Astrocyte of the hippocampus (primary cell): ENCODE measurements at regions not wholly inside any gene's neighbourhood (a gene's known extent, or its start where the extent isn't known, plus 50 kb on each side); places are given as distances from the start of the nearest gene placed in this dataset.
"Not testable (repeated sequence)": the region's sequence is repeated elsewhere in the genome, so short reads cannot be mapped to it uniquely, and the experiment has no call there.

Experiments
- DNase-seq: peaks from one replicate; pipeline ENCODE4 v3.0.0; 2011; ENCODE audit warnings: low read depth, low spot score

DNA sequence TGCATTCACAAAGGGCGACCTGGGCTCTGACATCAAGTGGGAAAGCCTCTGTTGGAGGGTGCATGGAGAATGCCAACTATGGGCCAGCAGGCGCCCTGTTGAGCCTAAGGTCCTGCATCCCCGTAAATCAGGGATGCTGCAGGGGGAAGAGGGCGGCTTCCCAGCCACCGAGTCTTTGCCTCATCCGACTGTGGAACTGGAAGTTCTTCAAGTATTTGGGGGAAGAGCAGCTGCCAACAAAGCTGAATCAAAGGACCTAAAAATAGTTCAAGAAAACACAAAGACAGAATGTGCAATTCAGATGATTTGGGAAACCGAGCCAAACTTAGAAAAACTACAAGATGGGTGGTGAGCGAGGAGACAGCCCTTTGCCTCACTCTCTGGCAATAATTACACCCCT lies 281.1 kb upstream of the MGAT5 start:
- DNase-seq = peak; percentile 54

DNA sequence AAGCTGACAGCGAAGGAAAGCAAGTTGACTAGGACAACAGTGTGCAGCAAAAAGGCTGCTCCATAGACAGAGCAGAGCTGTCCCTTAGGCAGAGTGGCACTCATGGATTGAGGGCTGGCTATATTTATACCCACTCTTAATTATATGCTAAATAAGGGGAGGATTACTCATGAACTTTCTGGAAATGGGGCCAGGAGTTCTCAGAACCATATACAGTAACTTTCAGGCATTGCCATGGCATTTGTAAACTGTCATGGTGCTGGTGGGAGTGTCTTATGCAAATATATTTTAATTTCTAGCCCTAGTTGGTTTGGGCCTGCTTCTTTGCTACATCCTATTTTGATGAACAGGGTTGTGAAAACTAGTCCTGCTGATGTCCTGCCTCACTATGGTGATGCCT lies 279.5 kb upstream of the MGAT5 start:
- no peak for DNase-seq

DNA sequence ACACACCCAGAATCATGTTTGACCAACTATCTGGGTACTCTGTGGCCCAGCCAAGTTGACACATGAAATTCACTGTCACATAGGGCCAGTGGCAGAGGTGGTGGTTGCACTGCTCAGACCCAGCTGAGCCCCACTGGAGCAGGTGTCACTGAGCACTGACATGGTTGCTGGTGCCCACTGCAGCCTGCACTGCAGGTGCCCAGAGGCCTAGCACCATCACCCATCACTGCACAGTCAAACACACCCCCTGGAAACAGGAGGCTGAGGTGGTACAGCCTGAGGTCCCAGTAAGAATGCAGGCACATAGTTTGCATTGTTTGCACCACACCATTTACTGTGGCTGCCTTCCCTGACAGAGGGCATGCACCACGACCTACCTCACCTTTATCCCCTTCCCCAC lies 278.7 kb upstream of the MGAT5 start:
- no peak for DNase-seq

DNA sequence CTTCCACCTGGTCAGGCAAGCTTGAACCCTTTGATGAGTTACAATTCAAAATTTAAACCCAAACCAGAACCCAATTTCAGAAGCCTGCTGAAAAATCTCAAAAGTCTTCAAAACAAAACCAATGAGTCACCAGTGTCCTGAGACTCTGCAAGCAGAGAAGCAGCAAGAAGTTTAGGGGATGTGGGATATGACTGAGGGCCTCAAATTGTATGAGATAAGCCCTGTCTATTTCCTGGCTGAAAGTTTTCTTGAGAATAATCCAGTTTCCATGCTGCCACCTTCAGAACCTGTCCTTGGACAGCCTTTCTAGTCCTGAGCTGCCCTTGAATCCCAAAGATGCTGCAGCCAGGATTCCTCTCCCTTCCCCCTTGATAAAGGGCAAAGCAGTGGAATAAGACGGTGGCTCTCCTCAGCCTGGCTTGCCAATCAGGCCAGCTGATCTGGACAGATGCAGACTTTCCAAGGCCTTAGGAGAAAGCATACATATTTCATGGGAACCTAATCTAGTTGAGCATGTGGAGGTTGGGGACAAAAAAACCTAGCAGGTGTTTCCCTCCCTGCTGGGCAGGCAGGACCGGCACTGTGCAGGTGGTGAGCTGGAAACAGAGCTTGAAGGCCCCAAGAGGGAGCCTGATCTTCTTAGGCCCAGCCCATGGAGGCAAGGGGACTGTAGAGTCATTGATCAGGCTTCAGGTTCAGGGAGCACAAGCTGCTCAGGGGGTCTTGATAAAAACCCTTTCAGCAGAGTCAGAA lies 278.0 kb upstream of the MGAT5 start:
- no peak for DNase-seq

DNA sequence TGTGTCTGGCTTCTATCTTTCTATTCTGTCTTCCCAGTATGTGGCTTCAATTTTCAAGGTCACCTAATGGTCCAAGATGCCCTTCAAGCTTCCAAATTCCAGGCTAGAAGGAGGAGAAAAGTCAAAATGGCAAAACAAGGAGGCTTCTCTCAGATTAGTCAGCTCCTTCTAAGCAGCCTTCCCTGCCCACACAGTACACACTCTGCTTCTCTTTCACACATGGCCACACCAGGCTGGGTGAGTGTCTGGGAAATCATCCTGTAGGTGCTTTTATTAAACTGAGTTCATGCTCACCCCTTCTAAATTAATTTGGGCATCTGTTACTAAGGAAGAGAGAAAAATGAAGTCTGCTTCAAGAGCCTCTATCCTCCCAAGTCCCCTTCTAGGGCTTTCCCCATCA lies 277.2 kb upstream of the MGAT5 start:
- DNase-seq = no peak

DNA sequence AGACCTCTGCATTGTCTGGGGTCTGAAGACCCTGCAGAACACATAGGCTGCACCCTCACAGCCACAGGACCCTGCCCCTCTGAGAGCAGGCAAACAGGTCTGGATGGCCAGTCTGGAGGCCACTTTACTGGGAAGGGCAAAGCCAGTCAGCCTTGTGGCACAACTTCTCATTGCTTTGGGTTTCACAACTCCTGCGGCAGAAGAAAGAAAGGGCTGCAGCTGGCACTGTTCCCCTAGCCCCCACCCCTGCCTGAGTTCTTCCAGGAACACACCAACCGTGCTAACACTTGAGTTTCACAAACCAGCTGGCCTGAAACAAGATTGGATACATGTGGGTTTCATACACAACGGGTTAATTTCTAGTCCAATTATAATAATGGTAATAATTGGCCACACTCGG lies 276.5 kb upstream of the MGAT5 start:
- no peak for DNase-seq

DNA sequence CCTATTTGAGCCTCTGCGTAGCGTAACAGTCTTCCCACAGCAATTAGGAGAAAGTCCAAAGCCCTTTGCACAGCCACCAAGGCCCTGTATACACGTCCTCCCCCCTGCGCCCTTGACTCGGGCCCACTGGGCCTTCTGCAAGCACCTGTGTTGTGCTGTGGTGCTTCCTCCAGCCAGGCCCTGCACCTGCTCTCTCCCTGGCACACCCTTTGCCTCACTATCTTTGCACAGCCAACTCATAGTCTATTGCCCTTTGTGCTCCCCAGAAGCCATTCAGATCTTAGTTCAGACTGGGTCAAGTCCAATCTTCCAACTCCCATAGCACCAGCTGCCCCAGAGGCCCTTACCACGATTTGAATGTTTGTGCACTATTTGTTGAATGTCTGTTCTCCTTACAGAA lies 271.6 kb upstream of the MGAT5 start:
- no peak for DNase-seq

DNA sequence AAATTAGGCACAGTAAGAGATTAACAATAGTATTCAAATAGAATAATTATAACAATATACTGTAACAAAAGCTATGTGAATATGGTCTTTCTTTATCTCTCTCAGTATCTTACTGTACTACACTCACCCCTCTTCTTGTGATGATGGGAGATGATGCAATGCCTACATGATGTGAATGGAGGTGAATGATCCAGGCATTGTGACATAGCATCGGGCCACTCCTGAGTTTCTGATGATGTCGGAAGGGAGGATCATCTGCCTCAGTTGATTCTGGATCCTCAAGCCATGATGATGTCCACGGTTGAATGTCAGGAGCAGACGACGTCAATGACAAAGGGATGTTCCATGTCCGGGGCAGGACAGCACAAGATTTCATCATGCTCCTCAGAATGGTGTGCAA lies 268.3 kb upstream of the MGAT5 start:
- DNase-seq = no peak

DNA sequence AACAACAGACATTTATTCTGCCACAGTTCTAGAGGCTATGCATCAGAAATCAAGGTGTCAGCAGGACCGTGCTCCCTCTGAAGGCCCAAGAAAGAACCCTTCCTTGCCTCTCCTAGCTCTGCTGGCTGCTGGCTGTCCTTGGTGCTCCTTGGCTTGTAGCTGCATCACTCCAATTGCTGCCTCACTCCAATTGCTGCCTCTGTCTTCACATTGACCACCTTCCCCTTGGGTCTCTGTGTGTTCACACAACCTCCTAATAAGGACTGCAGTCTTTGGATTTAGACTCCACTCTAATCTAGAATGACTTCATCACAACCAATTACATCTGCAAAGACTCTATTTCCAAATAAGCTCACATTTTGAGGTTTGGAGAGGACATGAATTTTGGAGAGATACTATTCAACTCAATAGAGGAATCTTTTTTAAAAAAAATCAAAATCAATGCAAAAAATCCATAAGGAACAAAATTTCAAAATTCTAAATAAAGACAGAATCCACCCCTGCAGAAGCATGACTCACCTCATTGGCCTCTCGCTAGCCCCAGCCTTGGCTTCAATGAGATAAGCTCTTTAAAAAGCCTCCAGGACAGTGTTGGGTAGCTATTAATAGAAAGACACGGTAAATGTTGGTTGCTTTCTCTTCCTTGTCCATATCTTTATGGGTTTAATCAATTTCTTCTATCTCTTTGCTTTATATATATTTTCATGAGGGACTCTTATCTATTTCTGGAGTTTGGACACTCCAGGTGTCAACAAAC lies 267.6 kb upstream of the MGAT5 start:
- DNase-seq = peak; percentile 41

DNA sequence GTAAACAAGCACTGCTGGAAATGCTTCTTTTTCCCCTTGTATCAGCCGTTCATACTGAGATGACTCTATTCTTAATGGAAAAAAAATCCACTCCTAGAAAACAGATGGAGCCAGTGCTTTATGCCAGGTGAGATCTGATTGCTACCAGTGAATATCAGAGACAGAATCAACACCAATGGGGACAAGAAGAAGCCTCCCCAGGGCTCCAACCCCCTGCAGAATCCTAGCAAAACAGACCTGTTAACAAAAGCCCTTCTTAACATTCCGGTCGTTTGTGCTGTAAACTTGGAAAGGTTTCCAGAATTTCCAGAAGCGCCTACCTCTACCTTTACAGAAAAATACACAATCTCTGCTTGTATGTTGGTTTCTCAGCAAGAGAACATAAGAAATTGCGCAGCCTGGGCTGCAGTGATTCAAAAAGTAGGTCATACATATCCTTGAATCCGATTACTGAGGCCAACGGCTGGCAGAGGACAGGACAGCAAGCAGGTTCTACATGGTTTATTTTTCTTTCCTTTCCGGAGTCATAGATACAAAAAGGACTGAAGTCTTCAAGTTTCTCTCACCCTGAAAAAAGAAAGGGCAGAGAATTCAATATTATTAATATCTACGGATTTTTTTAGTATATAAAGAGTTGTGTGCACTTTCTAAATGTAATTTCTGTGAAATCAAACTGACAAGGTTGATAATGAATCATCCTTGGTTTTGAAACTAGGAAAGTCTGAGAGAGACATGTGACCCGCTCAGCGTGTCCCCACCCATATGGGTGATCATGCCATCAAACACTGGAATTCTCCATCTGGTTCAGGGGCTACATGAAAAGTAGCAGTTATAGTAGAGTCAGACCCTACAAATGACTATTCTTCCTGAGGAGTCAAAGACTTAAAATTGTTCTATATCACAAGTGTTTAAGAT lies 266.7 kb upstream of the MGAT5 start:
- DNase-seq = no peak

DNA sequence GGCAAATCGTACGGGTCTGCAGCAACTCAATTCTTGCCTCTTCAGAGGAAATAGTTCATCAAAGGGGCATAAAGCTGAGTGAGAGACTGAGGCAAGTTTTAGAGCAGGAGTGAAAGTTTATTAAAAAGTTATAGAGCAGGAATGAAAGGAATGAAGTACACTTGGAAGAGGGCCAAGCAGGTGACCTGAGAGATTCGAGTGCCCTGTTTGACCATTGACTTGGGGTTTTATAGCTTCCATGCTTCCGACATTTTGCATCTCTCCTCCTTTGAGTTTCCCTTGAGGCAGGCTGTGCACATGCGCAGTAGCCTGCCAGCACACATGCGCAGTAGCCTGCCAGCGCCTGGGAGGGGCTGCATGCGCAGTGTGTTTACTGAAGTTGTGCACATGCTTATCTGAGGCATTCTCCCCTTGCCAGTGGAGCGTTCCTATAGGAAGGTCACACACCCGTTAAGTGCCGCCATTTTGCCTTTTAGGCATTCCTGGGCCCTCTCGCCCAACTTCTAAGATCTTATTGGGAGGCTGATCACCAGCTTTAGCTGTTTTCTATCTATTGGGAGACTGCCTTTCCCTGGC lies 265.5 kb upstream of the MGAT5 start:
- no peak for DNase-seq

DNA sequence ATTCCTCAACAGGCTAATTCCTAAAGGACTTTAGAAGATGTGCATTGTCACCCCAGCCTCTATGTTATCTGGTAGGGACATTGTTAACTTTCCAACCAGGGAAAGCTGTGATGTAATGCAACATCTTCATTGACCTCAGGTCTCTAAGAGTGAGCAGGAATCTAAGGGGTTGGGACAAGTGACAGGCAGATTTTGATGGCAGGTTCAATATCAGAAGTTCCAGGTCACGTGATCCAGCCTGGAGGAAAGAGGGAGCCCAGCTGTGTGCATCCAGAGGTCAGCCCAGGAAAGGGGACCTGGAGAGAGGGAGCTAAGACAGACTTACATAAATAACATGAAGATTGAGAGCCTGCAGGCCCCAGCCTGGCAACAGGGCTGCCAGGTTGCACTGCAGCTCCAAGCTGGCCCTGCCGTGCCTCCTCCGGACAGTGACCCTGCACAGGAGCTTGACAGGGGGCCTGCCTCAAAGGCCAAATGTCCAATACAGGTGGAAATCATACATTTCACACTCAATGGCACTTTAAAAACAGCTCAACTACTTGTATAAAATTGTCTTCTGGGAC lies 262.2 kb upstream of the MGAT5 start:
- no peak for DNase-seq

DNA sequence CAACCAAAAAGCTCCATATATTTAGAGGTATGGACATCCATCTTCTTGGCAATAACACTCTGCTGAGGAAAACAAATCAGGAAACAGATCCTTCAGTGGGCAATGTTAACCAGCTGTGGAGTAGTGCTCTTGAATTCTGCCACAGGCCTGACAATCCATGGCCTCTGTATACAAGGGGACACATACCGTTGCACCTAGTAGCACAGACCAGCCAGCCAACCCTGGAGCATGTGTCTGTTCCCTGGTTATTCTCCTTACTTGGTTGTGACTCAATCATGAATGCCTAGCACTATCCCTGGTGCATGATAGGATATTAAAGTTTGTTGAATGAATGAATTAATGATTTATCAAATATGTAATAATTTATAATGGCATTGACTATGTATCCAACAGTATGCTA lies 261.4 kb upstream of the MGAT5 start:
- no peak for DNase-seq

DNA sequence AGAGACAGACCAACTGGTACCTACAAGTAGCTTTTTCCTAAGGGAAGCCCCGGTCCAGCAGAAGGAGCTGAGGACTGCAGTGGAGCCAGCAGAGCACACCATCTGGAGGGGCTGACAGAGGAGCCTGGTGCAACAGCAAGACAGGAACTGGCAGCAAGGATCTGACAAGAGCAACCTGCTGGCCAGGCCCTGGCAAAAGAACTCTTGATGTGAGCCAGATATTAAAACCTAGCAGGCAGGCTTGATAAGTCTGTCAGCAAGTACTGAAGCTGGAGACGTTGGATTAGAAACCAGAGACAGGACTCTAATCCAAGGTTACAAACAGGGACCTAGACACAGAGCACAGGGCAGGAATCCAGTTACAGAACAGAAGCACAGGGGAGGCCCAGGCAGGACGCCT lies 260.7 kb upstream of the MGAT5 start:
- DNase-seq = no peak

DNA sequence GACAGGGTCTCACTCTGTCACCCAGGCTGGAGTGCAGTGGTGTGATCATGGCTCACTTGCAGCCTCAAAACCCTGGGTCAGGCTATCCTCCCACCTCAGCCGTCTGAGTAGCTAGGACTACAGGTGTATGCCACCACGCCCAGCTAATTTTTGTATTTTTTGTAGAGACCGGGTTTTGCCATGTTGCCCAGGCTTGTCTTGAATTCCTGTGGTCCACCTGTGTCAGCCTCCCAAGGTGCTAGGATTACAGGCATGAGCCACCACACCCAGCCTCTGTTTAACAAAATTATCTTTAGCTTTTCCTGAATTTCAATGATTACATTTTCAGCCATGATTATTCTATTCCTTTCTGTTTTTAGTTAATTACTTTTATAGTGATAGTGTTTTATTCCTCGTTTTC lies 255.1 kb upstream of the MGAT5 start:
- not testable (repeated sequence) for DNase-seq

DNA sequence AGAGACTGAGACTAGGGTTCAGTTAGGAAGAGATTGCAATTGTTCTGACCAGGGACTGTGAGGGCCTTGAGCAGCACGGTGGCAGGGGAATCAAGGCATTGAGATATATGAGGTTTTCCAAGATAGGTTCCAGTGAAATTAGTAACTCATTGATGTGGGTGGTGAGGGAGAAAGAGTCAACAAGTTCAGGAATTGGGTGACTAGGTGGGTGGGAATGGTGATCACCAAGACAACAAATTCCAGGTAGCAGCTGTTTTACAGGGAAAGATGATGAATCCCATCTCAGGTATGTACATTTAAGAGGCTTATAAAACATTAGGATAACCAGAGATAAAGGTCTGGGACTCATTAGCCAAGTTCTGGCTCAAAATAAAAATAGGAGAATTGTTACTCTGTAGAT lies 251.5 kb upstream of the MGAT5 start:
- no peak for DNase-seq

DNA sequence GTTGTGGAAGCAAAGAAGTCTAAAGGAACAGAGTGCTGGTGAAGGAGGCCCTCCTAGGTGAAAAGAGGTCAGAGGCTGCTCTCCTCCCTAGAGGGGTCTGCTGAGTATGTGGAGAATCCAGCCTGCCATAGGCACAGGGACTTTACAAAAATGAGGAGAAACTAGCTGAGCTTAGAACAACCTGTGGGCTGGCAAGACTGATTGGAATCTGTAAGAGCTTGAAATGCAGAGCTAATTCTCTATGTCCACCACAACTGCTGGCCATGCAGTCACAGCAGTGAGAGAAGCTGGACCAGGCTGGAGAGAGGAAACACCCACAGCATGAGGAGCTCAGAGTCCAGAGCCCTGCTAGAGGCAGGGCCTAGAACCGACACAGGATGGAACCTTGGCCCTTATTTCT lies 251.0 kb upstream of the MGAT5 start:
- no peak for DNase-seq

DNA sequence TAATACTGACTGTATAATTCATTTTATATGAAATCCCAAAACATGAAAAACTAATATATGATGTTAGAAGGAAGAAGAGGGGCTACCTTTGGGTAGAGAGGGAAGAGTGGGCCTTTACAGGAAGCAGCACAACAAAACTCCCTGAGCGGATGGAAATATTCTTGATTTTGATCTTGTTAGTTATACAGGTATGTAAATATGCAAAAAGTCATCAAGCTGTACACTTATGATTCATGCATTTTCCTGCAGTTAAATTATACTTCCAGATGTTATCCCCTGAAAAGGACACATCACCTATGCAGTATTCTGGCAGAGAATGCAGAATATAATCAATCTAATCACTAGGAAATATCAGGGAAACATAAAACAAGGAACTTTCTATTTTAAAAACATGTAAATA lies 249.4 kb upstream of the MGAT5 start:
- DNase-seq = no peak

DNA sequence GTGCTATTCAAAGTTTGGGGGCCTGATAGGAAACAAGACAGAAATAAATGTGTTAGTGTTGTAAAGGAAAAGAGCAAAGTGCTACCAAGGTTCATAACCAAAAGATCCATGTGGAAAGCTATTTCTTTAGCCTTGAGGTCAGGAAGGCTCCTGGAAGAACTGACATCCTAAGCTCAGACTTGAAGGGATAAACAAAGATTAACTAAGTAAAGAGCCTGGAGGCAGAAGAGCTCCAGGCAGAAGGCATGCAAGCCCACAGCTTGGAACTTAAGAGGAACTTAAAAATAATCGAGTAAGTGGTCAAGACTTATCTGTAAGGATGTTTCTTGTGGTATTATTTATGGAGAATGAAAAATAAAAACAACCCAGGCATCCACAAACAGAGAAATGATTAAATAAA lies 245.0 kb upstream of the MGAT5 start:
- DNase-seq = no peak

DNA sequence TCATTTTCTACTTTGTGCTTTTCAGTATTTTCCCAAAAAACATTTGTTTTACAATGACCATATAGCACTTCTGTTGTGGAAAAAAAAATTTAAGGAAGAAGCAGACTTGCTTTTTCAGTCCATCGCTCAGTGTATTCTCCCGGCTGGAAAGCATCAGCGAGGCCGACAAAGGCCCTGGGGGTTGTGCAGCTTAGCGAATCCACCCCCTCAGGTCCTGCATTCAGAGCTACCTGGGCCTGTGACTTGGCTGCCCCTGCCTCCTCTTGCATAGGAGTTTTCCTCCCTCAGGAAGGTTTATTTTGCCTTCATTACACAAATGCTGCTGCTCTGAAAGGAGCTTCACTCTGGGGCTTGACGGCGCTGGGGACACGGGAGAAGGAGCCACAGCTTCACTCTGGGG lies 244.4 kb upstream of the MGAT5 start:
- DNase-seq = no peak

DNA sequence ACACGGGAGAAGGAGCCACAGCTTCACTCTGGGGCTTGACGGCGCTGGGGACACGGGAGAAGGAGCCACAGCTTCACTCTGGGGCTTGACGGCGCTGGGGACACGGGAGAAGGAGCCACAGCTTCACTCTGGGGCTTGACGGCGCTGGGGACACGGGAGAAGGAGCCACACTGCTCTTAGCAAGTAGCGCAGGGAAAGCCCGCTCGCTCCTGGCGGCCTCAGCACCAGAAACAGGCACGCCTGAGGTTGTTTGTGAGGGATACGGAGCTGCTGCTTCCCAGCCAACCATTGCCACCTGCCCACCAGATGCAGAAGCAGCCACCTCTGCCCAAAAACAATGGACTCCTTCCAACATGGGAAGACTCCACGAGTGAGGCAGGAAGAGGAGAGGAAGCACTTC lies 244.0 kb upstream of the MGAT5 start:
- DNase-seq = not testable (repeated sequence)
